ENCODE measurements at regions not wholly inside any gene's neighbourhood (a gene's known extent, or its start where the extent isn't known, plus 50 kb on each side); places are given as distances from the start of the nearest gene placed in this dataset.

DNA sequence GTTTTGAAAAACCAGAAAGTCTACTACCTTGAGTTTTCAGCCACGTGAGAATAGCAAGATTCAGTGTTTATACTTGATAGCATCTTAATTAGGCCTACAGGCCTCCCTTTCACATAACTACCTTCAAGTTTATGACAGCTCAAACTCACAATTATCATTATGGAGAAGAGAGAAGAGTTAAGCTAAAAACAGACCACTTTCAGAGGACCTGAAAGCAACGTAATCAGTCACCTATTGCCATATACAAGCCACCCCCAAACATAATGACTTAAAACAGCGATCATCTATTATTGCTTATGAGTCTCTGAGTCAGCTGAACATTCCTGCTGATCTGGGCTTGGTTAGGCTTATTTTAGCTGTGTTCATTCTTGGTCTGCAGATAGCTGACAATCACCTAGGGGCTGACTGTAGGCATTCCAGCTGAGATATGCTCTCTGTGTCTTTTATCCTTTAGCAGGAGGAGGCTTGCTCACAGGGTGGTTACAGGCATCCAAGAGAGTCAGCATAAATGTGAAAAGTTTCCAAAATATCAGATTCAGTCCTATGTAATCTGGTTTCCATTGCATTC, 130.9 kb downstream of the COX7C start:
- TF ChIP-seq YY1 (IDR thresholded peaks at IDR 0.05; ENCODE audit: insufficient read depth, insufficient read length) (no peak), ZNF274 (IDR thresholded peaks at IDR 0.05; ENCODE audit: low read depth, low read length) (no peak)

Data from NT2/D1 (cell line).